ENCODE measurements at regions not wholly inside any gene's neighbourhood (a gene's known extent, or its start where the extent isn't known, plus 50 kb on each side); places are given as distances from the start of the nearest gene placed in this dataset.

GRCh38 chr6:66435321-66435720 lies 728.3 kb upstream of the EYS start:
- intact Hi-C loops (cut with DNase I) = no loop called here
- DNase-seq (ENCODE audit: low spot score) = no peak

GRCh38 chr6:66429210-66429609 lies 722.2 kb upstream of the EYS start:
- intact Hi-C loops (cut with DNase I) = no loop called here
- no peak for DNase-seq (ENCODE audit: low spot score)

GRCh38 chr6:66423047-66423446 lies 716.0 kb upstream of the EYS start:
- intact Hi-C loops (cut with DNase I) = no loop called here
- DNase-seq (ENCODE audit: low spot score) = no peak

- intact Hi-C loops (cut with DNase I) = no loop called here
- DNase-seq (ENCODE audit: low spot score) = no peak
These were observed 714.5 kb upstream of the EYS start for GRCh38 chr6:66421570-66421969.

- DNase-seq (ENCODE audit: low spot score) = no peak
- intact Hi-C loops (cut with DNase I) = no loop called here
These were observed 711.9 kb upstream of the EYS start for GRCh38 chr6:66418906-66419305.

- no peak for DNase-seq (ENCODE audit: low spot score)
- intact Hi-C loops (cut with DNase I) = no loop called here
These were observed 696.9 kb upstream of the EYS start for GRCh38 chr6:66403966-66404365.

- intact Hi-C loops (cut with DNase I) = no loop called here
- DNase-seq (ENCODE audit: low spot score) = no peak
These were observed 695.8 kb upstream of the EYS start for GRCh38 chr6:66402873-66403272.

- DNase-seq (ENCODE audit: low spot score) = peak; percentile 47
- intact Hi-C loops (cut with DNase I) = no loop called here
These were observed 689.5 kb upstream of the EYS start for GRCh38 chr6:66396549-66396948.

- DNase-seq (ENCODE audit: low spot score) = peak; percentile 58
- intact Hi-C loops (cut with DNase I) = no loop called here
These were observed 689.1 kb upstream of the EYS start for GRCh38 chr6:66396145-66396544.

GRCh38 chr6:66390393-66390792 lies 683.4 kb upstream of the EYS start:
- intact Hi-C loops (cut with DNase I) = no loop called here
- no peak for DNase-seq (ENCODE audit: low spot score)

- no peak for DNase-seq (ENCODE audit: low spot score)
- intact Hi-C loops (cut with DNase I) = no loop called here
These were observed 669.0 kb upstream of the EYS start for GRCh38 chr6:66376001-66376400.

- DNase-seq (ENCODE audit: low spot score) = no peak
- intact Hi-C loops (cut with DNase I) = no loop called here
These were observed 662.4 kb upstream of the EYS start for GRCh38 chr6:66369407-66369806.

GRCh38 chr6:66362888-66363287 lies 655.9 kb upstream of the EYS start:
- intact Hi-C loops (cut with DNase I) = loop anchor here in 1 of 2 donors (5.0 kb wide), 1 partner anchor 406 kb away; no protein-coding TSS in a partner anchor
- no peak for DNase-seq (ENCODE audit: low spot score)

GRCh38 chr6:66361886-66362285 lies 654.9 kb upstream of the EYS start:
- DNase-seq (ENCODE audit: low spot score) = no peak
- intact Hi-C loops (cut with DNase I) = loop anchor here in 1 of 2 donors (5.0 kb wide), 1 partner anchor 405 kb away; no protein-coding TSS in a partner anchor

- intact Hi-C loops (cut with DNase I) = no loop called here
- DNase-seq (ENCODE audit: low spot score) = no peak
These were observed 650.8 kb upstream of the EYS start for GRCh38 chr6:66357781-66358180.

- intact Hi-C loops (cut with DNase I) = no loop called here
- no peak for DNase-seq (ENCODE audit: low spot score)
These were observed 648.4 kb upstream of the EYS start for GRCh38 chr6:66355471-66355870.

- intact Hi-C loops (cut with DNase I) = no loop called here
- DNase-seq (ENCODE audit: low spot score) = no peak
These were observed 637.8 kb upstream of the EYS start for GRCh38 chr6:66344796-66345195.

GRCh38 chr6:66340736-66341135 lies 633.7 kb upstream of the EYS start:
- no peak for DNase-seq (ENCODE audit: low spot score)
- intact Hi-C loops (cut with DNase I) = no loop called here

GRCh38 chr6:66336176-66336575 lies 629.1 kb upstream of the EYS start:
- no peak for DNase-seq (ENCODE audit: low spot score)
- intact Hi-C loops (cut with DNase I) = no loop called here

- DNase-seq (ENCODE audit: low spot score) = no peak
- intact Hi-C loops (cut with DNase I) = no loop called here
These were observed 621.2 kb upstream of the EYS start for GRCh38 chr6:66328200-66328599.

GRCh38 chr6:66326228-66326627 lies 619.2 kb upstream of the EYS start:
- DNase-seq (ENCODE audit: low spot score) = no peak
- intact Hi-C loops (cut with DNase I) = no loop called here

GRCh38 chr6:66321017-66321416 lies 614.0 kb upstream of the EYS start:
- no peak for DNase-seq (ENCODE audit: low spot score)
- intact Hi-C loops (cut with DNase I) = no loop called here
